Mesendoderm (in vitro differentiated cells): ENCODE measurements at regions not wholly inside any gene's neighbourhood (a gene's known extent, or its start where the extent isn't known, plus 50 kb on each side); places are given as distances from the start of the nearest gene placed in this dataset.

Experiments
- DNase-seq: peaks from one replicate; pipeline ENCODE4 v3.0.0; 2013
- H2AK5ac ChIP-seq: 2 replicates; pipeline ENCODE4 v1.6.1; 2013; ENCODE audit warnings: low read length, inconsistent platforms
- H2BK120ac ChIP-seq: 2 replicates; pipeline ENCODE4 v1.6.1; 2013; ENCODE audit warnings: low read depth, mild to moderate bottlenecking, low read length, moderate library complexity, mixed read lengths
- H2BK15ac ChIP-seq: replicated peaks from 2 replicates; pipeline ENCODE4 v1.6.1; 2013; ENCODE audit warnings: low read depth, mild to moderate bottlenecking, moderate library complexity
- H2BK5ac ChIP-seq: 2 replicates; pipeline ENCODE4 v1.6.1; 2013; ENCODE audit warnings: low read length, inconsistent platforms
- H3K18ac ChIP-seq: 2 replicates; pipeline ENCODE4 v1.6.1; 2013; ENCODE audit warnings: mild to moderate bottlenecking, low read length, mixed read lengths
- H3K23ac ChIP-seq: one replicate; pipeline ENCODE4 v1.6.1; 2013; ENCODE audit warnings: low read length
- H3K27ac ChIP-seq: 2 replicates; pipeline ENCODE4 v1.5.1; 2013; ENCODE audit warnings: low read depth, mild to moderate bottlenecking, inconsistent platforms, low read length, moderate library complexity
- H3K27me3 ChIP-seq: 2 replicates; pipeline ENCODE4 v1.6.1; 2013; ENCODE audit warnings: low read length, control low read depth, mild to moderate bottlenecking, inconsistent platforms; ENCODE audit not compliant: insufficient read depth, poor library complexity
- H3K36me3 ChIP-seq: 2 replicates; pipeline ENCODE4 v1.6.1; 2013; ENCODE audit warnings: low read length, inconsistent platforms; ENCODE audit not compliant: control insufficient read depth, insufficient read depth
- H3K4ac ChIP-seq: one replicate; pipeline ENCODE4 v1.6.1; 2013; ENCODE audit warnings: low read depth, mild to moderate bottlenecking, low read length, moderate library complexity
- H3K4me1 ChIP-seq: 2 replicates; pipeline ENCODE4 v1.6.1; 2013; ENCODE audit warnings: low read depth, low read length, inconsistent platforms; ENCODE audit not compliant: control insufficient read depth
- H3K4me2 ChIP-seq: 2 replicates; pipeline ENCODE4 v1.6.1; 2013; ENCODE audit warnings: low read length
- H3K4me3 ChIP-seq: 2 replicates; pipeline ENCODE4 v1.5.1; 2013; ENCODE audit warnings: mild to moderate bottlenecking, low read length
- H3K56ac ChIP-seq: one replicate; pipeline ENCODE4 v1.6.1; 2013; ENCODE audit warnings: low read length
- H3K79me1 ChIP-seq: 2 replicates; pipeline ENCODE4 v1.6.1; 2013; ENCODE audit warnings: low read length, inconsistent platforms
- H3K79me2 ChIP-seq: 2 replicates; pipeline ENCODE4 v1.6.1; 2013; ENCODE audit warnings: mild to moderate bottlenecking, low read length; ENCODE audit not compliant: control insufficient read depth, insufficient read depth
- H3K9ac ChIP-seq: 2 replicates; pipeline ENCODE4 v1.6.1; 2013; ENCODE audit warnings: low read length, inconsistent platforms
- H4K5ac ChIP-seq: one replicate; pipeline ENCODE4 v1.6.1; 2013; ENCODE audit warnings: low read length
- H4K8ac ChIP-seq: one replicate; pipeline ENCODE4 v1.6.1; 2013; ENCODE audit warnings: low read depth, mild to moderate bottlenecking, control low read depth, low read length, moderate library complexity
- WGBS: extraction: QIAGEN DNeasy Blood & Tissue Kit; methylation state at CpG from one replicate; pipeline ENCODE4 v1.1.7; 2013; ENCODE audit warnings: low lambda C conversion rate, missing lambda C conversion rate; ENCODE audit not compliant: insufficient coverage; ENCODE audit errors: extremely low coverage; 5-methylcytosine and 5-hydroxymethylcytosine counted together

DNA sequence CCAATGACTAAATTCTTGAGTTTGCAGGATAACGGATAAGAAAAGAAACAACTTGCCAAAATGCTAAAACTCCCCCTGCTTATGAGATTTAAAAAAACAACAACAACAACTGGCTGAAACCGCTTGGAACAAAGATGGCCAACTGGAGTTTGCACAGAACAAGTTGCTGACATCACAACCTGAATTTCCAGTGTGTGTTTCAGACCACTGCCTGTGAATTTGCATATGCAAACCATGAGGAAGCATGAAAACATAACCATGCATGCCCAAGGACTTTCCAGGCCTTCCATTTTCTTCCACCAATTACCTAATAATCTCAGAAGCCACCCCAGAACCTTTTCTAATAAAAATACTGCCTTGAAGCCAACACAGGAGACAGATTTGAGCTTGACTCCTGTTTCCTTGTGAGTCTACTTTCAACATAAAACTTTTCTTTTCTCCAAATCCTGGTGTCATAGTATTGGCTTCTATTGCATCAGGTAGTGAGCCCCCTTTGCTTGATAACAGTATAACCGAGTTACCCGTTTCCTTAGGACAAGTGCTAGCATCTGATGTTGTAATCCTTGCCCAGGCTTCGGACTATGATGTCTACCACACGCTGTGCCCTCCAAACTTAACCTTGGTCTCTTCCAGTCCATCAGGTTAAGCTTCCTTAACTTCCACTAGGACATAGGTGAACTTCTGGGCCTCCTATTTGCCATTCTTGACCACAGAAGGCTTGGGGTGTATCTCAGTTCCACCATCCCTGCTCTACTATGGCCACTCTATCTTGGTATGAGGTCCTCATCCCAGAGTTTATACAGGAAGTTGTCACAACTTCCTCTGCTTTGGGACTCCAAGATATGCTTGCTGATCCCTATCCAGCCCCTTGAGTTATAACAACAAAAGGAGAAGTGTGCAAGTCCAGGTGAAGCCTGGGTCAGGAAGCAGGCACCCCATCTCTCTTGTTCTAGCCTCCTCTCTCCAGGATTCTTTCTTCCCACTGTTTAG is 385.5 kb upstream of the INTU start:
- no peak overlapping the region for H4K5ac ChIP-seq
- WGBS: no CpG with 5 or more reads among the region's 6 CpGs
- no peak for DNase-seq
- H2BK120ac ChIP-seq: no peak overlapping the region
- no peak overlapping the region for H3K4ac ChIP-seq
- H3K79me2 ChIP-seq: no peaks in the 10 kb centered on the region
- H3K79me1 ChIP-seq: no peaks in the 10 kb centered on the region
- H3K36me3 ChIP-seq: no peaks in the 10 kb centered on the region
- H3K27me3 ChIP-seq: no peaks in the 10 kb centered on the region
- H3K9ac ChIP-seq: no peak overlapping the region
- no peak overlapping the region for H2BK15ac ChIP-seq
- H3K4me1 ChIP-seq: no peaks in the 10 kb centered on the region
- H4K8ac ChIP-seq: no peak overlapping the region
- no peak overlapping the region for H3K4me3 ChIP-seq
- no peak overlapping the region for H2BK5ac ChIP-seq
- H3K27ac ChIP-seq: no peak overlapping the region
- no peak overlapping the region for H3K23ac ChIP-seq
- no peak overlapping the region for H3K4me2 ChIP-seq
- H3K18ac ChIP-seq: no peak overlapping the region
- H2AK5ac ChIP-seq: no peak overlapping the region
- H3K56ac ChIP-seq: no peak overlapping the region

DNA sequence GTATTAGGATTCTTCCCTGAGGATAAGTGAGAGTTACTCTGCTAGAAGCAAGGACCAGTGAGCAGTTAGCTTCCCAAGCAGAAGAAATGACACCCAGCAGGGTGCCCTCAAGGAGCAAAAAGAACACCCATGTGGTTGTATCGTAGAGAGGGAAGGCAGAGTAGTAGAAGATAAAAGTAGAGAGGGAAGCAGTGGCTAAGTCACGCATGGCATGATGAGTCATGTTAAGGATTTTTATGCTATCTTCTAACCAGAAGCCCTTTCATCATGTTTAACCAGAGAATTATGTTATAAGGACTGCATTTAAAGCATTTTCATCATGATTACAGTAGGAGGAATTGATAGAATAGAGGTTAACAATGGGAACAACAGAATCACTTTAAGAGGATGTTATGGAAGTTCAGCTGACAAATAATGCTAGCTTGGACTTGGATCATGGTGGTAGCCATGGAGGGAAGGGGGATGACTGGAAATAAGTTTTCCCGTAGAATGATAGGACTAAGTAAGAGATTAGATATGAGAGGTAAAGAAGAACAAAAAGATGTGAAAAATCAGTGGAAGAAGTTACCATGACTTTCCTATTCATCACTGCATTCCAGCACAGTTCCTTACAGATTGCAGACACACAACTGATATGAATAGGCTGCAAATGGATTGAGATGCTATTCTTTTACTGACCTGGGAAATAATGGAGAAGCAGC is 383.5 kb upstream of the INTU start:
- Histone ChIP-seq H3K23ac (no peak overlapping the region), H3K27ac (no peak overlapping the region), H3K27me3 (no peaks in the 10 kb centered on the region), H3K18ac (no peak overlapping the region), H3K79me1 (no peaks in the 10 kb centered on the region), H3K4me3 (no peak overlapping the region), H3K56ac (no peak overlapping the region), H2BK5ac (no peak overlapping the region), H3K79me2 (no peaks in the 10 kb centered on the region), H4K5ac (no peak overlapping the region), H3K9ac (no peak overlapping the region), H3K4ac (no peak overlapping the region), H3K4me1 (no peaks in the 10 kb centered on the region), H3K4me2 (no peak overlapping the region), H2BK120ac (no peak overlapping the region), H2BK15ac (no peak overlapping the region), H4K8ac (no peak overlapping the region), H2AK5ac (no peak overlapping the region), H3K36me3 (no peaks in the 10 kb centered on the region)
- DNase-seq: no peak
- no CpG with 5 or more reads among the region's 3 CpGs for WGBS

DNA sequence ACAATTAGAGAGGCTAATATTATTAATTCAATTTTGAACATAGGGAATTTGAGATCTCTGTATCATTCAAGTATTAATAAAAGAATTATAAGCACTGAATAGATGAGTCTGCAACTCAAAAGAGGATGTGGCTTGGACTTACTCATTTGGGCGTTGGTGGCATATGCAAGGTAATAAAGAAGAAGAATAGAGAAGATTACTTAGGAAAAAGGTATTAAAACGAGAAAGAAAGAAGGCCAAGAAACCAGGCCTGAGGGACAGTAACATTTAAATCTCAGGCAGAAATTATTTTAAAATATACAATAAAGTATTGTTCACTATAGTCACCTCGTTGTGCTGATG is 383.0 kb upstream of the INTU start:
- Histone ChIP-seq H3K4ac (no peak overlapping the region), H3K79me1 (no peaks in the 10 kb centered on the region), H3K79me2 (no peaks in the 10 kb centered on the region), H3K9ac (no peak overlapping the region), H3K18ac (no peak overlapping the region), H3K4me3 (no peak overlapping the region), H4K5ac (no peak overlapping the region), H2BK120ac (no peak overlapping the region), H2BK15ac (no peak overlapping the region), H3K27ac (no peak overlapping the region), H2AK5ac (no peak overlapping the region), H3K36me3 (no peaks in the 10 kb centered on the region), H3K4me2 (no peak overlapping the region), H3K4me1 (no peaks in the 10 kb centered on the region), H3K56ac (no peak overlapping the region), H3K27me3 (no peaks in the 10 kb centered on the region), H2BK5ac (no peak overlapping the region), H3K23ac (no peak overlapping the region), H4K8ac (no peak overlapping the region)
- no CpG with 5 or more reads among the region's 3 CpGs for WGBS
- DNase-seq: no peak

DNA sequence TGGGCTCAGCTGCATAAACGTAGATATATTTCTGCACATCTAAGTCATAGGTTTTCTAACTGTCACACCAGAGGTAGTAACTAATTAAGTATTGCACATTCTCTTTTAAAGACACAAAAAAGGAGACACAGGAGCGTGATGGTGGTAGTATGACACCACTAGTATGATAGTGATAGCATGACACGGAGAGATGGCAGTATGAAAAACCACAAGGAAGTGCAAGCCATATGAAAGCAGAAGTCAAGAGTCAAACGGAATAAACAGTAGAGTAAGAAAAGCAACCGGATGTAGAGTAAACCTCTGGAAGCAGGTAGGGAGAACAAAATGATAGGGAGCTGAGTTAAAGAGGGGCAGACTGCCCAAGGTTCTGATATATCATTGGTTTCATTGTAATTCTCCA is 382.2 kb upstream of the INTU start:
- Histone ChIP-seq H3K27ac (no peak overlapping the region), H3K27me3 (no peaks in the 10 kb centered on the region), H2BK15ac (no peak overlapping the region), H2BK5ac (no peak overlapping the region), H2AK5ac (no peak overlapping the region), H3K4me3 (no peak overlapping the region), H3K23ac (no peak overlapping the region), H3K18ac (no peak overlapping the region), H3K56ac (no peak overlapping the region), H3K36me3 (no peaks in the 10 kb centered on the region), H3K4me2 (no peak overlapping the region), H4K5ac (no peak overlapping the region), H3K9ac (no peak overlapping the region), H3K79me1 (no peaks in the 10 kb centered on the region), H3K79me2 (no peaks in the 10 kb centered on the region), H2BK120ac (no peak overlapping the region), H3K4me1 (no peaks in the 10 kb centered on the region), H3K4ac (no peak overlapping the region), H4K8ac (peak overlapping the region; percentile 76)
- DNase-seq: no peak
- WGBS: no CpG with 5 or more reads among the region's 5 CpGs

DNA sequence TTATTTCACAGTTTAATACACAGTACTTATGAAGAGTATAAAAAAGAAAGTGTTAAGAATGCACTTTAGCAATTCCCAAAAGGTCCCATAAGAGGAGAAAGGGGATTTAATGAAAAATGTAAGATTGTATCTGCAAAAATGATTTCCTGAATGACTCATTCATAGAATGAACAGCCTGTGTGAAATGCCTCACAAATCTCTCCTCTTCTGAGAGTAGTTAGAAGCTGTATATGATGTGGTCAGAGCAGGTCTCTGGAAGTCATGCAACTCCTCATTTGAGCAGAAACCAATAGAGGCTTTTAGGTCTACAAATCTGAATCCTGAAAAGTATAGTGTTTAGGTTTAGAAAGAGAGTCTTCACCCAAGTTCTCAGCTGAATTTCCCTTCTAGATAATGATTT is 381.3 kb upstream of the INTU start:
- no peak overlapping the region for H3K9ac ChIP-seq
- no peak overlapping the region for H3K27ac ChIP-seq
- H2BK5ac ChIP-seq: no peak overlapping the region

More for the DNA sequence above, 381.3 kb upstream of the INTU start:
- DNase-seq: no peak
- Histone ChIP-seq H2AK5ac (no peak overlapping the region), H3K18ac (no peak overlapping the region), H3K23ac (no peak overlapping the region), H3K36me3 (no peaks in the 10 kb centered on the region), H3K79me1 (no peaks in the 10 kb centered on the region), H3K27me3 (no peaks in the 10 kb centered on the region), H3K4me2 (no peak overlapping the region), H2BK120ac (no peak overlapping the region), H4K8ac (no peak overlapping the region), H3K56ac (no peak overlapping the region), H2BK15ac (no peak overlapping the region), H3K4me1 (no peaks in the 10 kb centered on the region), H3K4me3 (no peak overlapping the region), H3K4ac (no peak overlapping the region), H3K79me2 (no peaks in the 10 kb centered on the region), H4K5ac (no peak overlapping the region)
